DMS153 treated with DMSO at 0.1 percent for 48 hours (cell line): ENCODE measurements at regions not wholly inside any gene's neighbourhood (a gene's known extent, or its start where the extent isn't known, plus 50 kb on each side); places are given as distances from the start of the nearest gene placed in this dataset.
"Not testable (repeated sequence)": the region's sequence is repeated elsewhere in the genome, so short reads cannot be mapped to it uniquely, and the experiment has no call there.

Experiments used
- DNase-seq: peaks from one replicate; lab custom pipeline; 2025; ENCODE audit not compliant: unreplicated experiment; lab: John Stamatoyannopoulos, UW

DNA sequence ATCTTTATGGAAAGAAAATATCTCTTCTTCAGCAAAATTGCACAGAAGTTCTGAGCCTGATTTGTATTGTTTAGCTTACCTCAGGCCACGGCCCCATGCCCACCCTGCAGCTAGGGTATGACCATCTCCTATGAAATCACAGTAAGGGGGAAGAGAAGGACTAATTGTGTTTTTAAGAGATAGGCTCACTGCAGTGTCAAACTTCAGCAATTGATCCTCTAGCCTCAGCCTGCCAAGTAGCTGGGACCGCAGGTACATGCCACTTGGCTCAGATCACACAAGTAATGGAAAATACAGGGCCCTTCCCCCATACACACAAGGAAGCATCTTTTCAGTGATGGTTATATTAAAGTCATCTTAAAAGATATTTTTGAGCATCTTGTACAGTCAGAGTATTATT, 60.0 kb downstream of the DMAC1 start:
- no peak for DNase-seq

DNA sequence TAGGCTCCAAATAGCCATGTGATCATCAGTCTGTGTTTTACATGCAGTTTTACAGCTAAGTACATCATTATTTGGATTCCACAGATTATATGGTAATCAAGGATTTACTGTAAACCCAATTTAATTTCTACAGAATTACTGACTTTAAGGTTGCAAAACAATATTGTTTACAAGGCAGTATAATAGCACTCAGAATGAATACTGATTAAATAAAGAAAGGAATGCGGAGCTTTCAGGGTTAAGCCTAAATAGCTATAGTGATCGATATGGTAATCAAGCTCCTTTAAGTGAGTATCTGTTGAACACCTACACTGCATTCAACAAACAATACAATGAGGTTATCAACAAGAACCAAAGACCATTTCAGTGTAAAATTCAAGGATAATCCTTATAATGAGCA, 64.3 kb downstream of the DMAC1 start:
- no peak for DNase-seq

DNA sequence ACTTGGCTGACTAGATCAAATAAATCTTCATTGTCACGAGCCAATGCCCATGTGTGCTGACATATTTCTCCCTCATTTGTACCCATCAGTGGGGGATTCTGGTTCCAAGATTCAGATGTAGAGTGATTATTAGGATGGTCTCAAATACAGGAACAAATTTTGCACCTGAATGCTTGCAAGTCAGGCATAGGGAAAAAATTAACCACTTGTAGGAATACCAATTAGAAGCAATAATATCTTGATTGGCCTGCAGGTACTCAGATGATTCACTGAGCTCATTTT, 69.5 kb downstream of the DMAC1 start:
- DNase-seq, result no peak

DNA sequence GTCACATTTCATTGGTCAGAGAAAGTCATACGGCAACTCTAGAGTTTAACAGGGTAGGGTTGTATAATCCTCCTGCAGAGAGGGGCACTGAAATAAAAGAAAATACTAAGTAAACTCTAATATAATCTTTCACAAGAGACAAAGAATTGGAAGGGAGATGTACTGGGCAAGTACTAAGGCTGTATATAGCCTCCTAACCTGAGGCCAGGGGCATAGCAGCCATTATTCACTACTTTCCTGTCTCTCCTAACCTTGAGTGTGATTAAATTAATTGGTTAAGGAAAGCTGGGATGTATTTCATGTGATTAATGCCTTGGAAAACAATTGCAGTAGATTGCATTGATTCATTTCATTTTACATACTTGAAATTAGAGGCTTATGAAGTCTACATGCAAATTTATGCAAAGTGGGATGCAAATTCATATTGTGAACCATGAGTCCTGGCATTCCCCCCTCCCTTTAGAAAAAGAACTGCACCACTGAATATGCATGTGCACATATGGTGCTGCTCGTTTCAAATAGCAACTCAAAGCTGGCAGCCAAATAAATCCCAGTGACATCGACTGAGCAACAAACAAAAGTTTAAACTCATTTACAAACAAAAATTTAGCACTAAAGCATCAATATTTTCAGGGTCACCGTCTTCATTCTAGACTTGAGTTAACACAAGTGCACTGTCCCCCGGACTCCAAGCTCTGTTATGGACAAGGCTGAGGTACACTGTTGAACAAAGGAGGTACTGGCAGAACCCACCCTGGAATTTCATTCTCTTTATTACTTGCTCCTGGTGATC, 70.0 kb downstream of the DMAC1 start:
- no peak for DNase-seq

DNA sequence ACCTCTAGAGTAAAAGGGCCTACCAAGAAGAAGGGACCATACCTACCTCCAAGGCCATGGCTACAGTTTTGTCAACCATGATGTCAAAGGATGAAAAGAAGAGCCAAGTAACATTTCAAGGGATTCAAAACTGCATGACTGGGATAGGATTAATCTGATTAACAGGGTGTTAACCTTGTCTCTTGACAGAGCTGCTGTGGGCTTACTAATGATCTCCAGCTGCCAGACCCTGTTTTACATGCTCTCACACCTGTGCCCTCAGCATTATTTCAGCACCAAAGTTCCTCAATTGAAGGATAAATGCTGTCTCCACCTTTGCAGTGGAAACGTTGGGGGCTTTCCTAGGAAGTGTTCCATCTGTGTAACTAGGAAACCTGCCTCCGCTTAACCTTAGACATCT, 78.3 kb downstream of the DMAC1 start:
- DNase-seq, result no peak

DNA sequence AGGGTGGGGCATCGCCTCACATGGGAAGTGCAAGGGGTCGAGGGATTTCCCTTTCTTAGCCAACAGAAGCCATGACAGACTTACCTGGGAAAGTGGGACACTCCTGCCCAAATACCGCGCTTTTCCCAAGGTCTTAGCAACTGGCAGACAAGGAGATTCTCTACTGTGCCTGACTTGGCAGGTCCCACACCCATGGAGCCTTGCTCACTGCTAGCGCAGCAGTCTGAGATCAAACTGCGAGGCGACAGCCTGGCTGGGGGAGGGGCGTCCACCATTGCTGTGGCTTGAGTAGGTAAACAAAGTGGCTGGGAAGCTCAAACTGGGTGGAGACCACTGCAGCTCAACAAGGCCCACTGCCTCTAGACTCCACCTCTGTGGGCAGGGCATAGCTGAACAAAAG, 86.5 kb downstream of the DMAC1 start:
- not testable (repeated sequence) for DNase-seq

DNA sequence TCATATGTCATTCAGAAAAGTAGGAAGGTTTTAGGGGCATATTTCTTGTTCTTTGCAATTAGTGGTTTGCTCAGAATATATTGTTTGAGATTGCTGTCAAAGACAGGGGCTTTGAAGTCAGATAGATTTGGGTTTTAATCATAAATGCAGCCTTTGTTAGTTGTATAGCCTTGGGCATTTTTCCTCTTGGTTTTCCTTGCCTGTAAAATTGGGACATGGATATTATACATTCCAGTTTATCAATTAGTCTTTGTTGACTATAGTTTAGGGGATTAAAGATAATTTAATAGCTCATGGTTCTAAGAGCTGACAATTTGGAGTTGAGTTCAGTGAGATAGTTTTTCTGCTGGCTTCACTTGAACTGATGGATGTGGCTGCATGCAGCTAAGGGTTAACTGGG, 88.9 kb downstream of the DMAC1 start:
- no peak for DNase-seq

DNA sequence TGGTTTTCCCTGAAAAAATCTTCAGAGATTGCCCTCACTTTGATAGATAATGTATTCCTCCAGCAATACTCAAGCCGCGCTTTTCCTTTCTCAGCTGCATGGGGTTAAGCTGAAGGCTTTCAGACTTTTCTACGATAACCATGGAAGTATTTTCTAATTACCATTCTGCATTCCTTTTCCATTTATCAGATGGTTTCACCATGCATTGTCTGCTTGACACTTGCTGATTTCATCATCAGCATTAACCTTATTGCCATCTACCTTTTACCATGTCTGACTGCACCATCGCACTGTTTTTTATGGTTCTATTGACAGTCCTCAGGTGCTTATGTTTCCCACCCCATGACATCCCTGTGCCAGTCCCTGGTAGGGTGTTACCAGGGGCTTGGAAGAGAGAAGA, 91.6 kb downstream of the DMAC1 start:
- DNase-seq, result no peak

DNA sequence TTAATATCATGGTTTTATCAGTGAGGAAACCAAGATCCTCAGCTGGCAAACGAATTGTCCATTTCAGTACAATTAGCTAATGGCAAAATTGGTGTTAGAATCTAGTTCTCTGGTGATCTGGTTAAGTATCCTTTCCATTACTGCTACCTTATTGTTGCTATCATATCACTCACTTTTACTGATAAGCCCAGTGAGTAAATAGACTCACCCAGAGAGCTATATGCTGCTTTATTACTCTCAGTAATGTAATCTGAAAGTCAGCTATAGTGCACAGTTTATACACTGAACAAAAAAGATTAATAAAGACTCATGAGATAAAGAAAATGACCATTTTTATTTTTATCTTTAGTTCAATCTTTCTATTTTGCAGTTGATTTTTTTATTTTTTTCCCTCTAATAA, 95.0 kb downstream of the DMAC1 start:
- no peak for DNase-seq

DNA sequence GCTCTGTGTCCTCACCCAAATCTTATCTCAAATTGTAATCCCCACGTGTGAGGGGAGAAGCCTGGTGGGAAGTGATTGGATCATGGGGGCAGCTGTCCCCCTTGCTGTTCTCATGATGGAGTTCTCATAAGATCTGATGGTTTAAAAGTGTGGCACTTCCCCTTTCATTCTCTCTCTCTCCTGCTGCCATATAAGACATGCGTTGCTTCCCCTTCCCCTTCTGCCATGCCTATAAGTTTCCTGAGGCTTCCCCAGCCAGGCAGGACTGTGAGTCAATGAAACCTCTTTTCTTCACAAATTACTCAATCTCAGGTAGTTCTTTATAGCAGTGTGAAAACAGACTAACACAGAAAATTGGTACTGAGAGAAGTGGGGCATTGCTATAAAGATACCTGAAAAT, 107.7 kb downstream of the DMAC1 start:
- no peak for DNase-seq

DNA sequence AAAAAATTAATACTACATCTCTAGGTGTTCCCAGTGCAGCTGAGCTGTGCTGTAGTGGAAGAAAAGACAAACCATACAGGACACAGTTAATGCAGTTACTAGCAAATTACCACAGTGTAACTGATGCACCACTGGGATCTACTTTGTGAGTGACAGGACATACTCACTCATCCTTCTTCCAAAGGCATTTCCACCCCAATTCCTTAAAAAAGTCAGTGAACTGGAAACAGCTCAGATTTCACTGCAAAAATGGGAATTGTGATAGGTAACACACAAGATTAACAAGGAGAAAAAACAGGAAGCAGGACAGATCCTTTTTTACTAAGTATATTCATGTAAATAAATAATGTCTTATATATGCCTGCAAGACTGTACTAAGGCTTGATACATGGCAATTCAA, 109.6 kb downstream of the DMAC1 start:
- DNase-seq, result no peak

DNA sequence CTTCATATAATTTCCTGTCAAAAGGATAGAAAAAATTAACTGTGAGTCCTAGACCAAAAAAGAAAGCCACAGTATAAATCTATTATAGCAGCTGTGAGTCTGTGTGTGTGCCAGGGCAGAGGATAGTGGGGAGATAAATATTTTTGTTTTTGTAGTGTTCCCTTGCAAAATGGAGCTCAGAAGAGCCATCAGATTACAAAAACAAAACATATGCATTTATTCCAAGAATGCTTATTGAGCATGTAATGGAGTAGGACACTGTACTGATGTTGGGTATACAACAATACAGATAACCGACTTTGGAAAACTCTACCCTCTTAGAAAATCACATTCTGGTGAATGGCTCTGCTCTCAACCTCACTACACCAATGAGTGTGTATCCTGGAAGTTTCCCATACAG, 111.0 kb downstream of the DMAC1 start:
- no peak for DNase-seq

DNA sequence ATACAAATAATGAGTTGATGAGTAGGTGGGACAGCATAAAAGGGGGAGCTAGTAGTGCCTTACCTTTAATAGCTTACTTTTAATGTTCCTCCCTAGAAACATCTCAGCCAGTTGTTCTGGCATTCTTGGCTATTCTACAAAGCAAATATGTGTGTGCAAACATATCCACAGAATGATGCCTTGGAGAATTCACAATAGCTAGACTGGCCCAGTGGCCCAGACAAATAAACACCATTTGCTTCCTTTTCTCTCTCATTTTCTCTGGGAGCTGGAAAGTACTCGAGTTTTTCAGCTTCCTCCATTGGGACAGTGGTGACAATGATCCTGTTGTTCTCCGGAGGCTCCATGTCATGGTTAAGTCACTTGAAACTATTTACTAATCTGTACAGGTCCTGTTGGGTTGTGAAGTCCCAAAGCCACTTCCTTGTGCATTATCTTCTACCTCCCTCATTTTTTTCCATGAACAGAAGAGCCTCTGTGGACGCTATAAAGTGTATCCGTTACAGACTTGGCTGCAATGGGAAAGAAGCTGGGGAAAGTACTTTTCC, 122.9 kb downstream of the DMAC1 start:
- no peak for DNase-seq

DNA sequence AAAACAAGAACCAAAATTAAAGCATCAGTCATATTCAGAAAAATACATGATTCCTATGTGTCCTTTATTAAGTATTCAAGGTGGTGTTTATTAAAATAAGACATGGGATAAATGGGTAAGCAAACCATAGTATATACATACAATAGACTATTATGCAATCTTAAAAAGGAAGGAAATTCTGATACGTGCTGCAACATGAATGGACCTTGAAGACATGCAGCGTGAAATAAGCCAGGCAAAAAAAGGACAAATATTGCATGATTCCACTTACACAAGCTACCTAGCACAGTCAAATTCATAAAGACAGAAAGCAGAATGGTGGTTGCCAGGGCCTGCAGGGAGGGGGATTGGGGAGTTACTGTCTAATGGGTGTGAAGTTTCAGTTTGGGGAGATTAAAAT, 127.7 kb downstream of the DMAC1 start:
- no peak for DNase-seq

DNA sequence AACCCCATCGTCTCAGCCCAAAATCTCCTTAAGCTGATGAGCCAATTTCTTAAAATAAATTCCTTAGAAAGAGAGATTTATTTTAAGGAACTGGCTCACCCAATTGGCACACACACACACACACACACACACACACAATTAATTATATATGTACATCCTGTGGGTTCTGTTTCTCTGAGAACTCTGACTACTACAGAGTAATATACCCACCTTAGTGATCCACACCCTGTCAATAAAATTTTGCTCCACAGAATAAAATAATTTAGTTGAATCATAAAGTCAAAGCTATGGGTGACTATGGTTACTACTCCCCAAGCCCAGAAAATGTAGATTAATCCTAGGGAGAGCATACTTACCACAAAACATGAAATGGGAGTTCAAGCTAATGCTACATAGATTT, 131.0 kb downstream of the DMAC1 start:
- no peak for DNase-seq

DNA sequence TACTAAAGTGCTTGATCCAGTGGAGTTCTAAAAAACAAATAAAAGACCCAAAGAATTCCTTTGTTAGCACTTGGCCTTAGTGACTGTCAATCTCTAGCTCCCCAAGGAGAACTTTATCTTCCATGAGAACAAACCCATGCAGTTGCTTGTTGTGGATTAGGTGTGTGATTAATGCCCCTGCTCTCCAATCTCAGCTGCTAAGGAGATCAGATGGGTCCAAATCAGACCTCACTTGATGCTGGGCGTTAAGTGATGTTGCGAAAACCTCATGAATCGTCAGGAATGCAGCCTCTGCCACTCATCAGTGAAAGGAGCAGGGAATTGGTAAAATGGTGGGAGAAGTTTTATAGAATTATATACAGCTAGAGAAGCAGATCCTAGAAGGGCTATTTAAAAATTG, 133.7 kb downstream of the DMAC1 start:
- no peak for DNase-seq

DNA sequence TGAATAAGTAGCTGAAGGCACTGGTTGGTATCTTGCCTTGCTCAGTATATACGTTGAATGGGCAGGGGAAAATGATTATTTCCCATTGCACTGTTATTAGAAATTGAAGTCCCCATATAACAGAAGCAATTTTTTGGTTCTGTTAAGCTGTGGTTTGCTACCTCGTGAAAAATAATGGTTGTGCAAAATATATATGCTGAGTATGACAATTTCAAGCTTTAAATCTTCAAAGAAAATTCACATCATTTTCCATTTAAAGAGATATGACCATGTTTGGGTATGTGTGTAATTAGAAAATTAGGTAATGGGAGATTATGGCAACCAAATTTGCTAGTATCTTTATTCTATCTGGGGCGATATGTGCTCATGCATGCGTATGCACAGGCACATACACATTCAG, 139.8 kb downstream of the DMAC1 start:
- no peak for DNase-seq

DNA sequence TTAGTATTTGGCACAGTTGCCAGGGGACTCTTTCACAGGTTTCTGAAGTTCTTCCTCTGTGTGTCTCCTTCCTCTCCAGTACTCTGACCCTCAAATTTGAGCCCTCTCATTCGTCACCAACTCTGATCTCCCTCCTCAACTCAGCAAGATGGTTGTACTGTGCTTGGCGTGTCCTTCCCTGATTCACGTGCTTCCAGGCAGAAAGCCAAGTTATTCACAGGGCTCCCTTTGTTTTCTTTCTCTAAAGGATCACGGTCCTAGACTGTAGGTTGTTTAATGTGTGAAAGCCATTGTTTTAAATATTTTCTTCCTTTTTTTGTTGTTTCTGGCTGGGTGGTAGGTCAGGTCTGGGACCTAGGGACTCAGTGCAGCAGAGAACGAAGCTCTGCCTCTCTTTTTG, 142.9 kb downstream of the DMAC1 start:
- no peak for DNase-seq

DNA sequence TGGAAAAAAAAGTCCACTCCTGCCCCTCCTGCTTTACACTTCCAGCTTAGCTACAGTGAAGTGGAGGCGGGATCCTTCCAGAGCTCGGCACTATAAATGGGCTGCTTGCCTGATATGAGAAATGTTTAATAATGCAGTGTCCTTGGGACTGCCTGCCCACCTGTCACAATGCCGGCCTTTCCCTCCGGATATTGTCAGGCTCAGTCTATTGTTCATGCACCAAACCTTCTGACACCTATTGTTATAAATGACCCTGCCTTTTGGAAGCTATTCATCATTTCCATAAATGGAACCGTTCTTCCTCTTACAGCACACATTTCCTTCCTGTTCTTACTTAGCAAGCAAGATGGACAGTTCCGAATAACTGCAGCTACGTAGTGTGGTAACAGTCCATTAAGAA, 146.3 kb downstream of the DMAC1 start:
- no peak for DNase-seq

DNA sequence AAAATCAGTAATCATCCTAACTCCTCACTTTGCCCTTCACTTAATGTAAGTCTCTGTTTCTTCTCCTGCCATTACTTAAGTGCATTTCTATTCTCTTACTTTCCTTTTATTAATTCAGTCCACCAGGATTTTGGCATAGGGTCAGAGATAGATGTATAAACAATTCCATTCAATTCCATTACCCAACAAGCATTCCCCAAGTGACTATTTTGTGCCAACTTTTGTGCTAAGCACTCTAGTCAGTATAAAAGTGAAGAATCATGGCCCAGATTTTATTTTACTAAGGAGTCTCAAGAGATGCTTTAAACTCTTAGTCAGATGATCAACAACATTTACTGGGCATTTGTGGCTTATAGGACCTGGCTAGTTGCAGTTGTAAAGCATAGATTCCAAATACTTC, 159.3 kb downstream of the DMAC1 start:
- DNase-seq, result no peak

DNA sequence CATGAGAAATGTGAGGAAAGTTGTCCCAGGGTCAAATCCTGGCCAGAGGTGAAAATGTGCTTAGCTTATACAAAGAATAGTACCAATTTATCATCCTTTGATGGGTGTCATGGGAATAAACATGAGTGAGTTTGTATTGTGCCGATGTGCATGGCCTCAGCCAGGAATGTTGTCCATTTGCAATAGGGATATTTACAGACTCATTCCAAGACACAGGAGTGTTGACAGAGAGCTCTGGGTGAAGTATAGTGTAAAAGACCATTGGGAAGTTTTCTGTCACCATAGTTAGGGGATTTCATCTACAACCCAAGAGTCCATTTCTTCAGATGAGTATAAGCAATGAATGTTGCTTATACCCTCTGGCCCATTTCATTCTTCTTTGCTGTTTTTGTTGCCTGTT, 160.1 kb downstream of the DMAC1 start:
- no peak for DNase-seq

DNA sequence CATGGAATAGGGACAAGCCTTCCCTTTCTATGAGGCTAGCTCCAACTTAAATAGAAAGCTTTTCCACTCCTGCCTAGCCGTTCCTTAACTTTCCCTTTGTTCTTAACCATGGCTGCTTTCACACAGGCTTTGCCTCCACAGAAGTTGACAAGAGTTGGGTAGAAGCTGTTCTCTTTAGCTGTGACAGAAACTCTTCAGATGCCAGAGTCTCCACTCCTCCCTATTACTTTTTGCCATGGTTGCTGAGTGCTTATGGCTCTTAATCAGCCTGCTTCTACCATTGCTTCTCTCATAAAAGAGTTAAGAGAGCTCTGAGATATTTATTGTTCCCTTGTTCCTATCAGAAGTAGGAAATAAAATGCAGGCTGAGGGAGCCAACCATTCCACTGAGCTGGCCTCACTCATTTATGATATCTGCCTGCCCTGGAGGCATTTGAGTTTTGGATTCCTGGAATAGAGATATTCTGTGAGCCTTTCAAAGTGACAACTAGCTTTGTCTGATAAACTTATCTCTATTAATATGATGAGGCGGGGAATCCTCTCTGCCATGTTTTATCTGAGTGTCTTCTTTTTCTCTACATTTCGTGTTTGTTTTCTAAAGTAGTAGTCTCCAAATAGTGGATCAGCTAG, 162.6 kb downstream of the DMAC1 start:
- DNase-seq, result no peak

DNA sequence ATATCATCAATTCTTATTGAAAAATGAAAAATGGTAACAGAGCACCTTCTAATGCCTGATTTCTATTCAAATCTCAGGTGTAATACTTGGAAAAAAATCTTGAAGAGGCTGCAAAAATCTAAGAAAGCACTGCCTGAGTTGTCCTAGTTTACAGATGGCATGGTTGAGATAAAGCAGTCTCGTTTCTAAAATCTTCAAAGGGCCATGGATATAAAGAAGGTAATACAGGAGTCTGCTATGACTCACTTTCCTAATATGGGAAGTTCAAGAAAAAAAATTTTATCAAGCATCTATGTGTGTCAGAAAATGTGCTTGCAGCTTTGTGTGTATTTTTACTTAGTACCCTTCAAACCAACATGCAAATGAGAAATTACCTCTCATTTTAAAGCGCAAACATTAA, 163.3 kb downstream of the DMAC1 start:
- DNase-seq, result no peak
